Activated naive CD8-positive, alpha-beta T cell treated with anti-CD3 and anti-CD28 coated beads, Interleukin-2, amount 50 U/mL, for 24 hours (primary cell): ENCODE measurements at regions not wholly inside any gene's neighbourhood (a gene's known extent, or its start where the extent isn't known, plus 50 kb on each side); places are given as distances from the start of the nearest gene placed in this dataset.
"Not testable (repeated sequence)": the region's sequence is repeated elsewhere in the genome, so short reads cannot be mapped to it uniquely, and the experiment has no call there.

ENCODE experiments used
- ATAC-seq: fragments of 150-1000 bp; cut with Tn5 transposase; one replicate; pipeline ENCODE4 v1.10.0; 2021
- DNase-seq: peaks from one replicate; pipeline ENCODE4 v3.0.0; 2021
- H3K27ac Mint-ChIP-seq: one replicate; pipeline ENCODE4 v1.8.0; 2021; ENCODE audit warnings: mild to moderate bottlenecking, mixed read lengths
- H3K27me3 Mint-ChIP-seq: one replicate; pipeline ENCODE4 v1.8.0; 2021; ENCODE audit warnings: mixed read lengths
- H3K36me3 Mint-ChIP-seq: one replicate; pipeline ENCODE4 v1.8.0; 2021; ENCODE audit warnings: low read depth, mixed read lengths
- H3K4me1 Mint-ChIP-seq: one replicate; pipeline ENCODE4 v1.8.0; 2021; ENCODE audit warnings: mixed read lengths
- H3K4me3 Mint-ChIP-seq: one replicate; pipeline ENCODE4 v1.8.0; 2021; ENCODE audit warnings: mild to moderate bottlenecking, moderate library complexity, mixed read lengths
- H3K9me3 Mint-ChIP-seq: one replicate; pipeline ENCODE4 v1.8.0; 2021; ENCODE audit warnings: mixed read lengths

- no peak overlapping the region for H3K27ac Mint-ChIP-seq
- no peaks in the 10 kb centered on the region for H3K4me1 Mint-ChIP-seq
- peaks cover 3% of the 10 kb centered on the region for H3K9me3 Mint-ChIP-seq
- no peaks in the 10 kb centered on the region for H3K36me3 Mint-ChIP-seq
- no peak overlapping the region for H3K4me3 Mint-ChIP-seq
- ATAC-seq (no peak), DNase-seq (no peak)
- H3K27me3 Mint-ChIP-seq: peaks cover 6% of the 10 kb centered on the region
Measured at GRCh38 chr5:102554082-102554481, 55.3 kb upstream of the SLCO6A1 start.

DNA sequence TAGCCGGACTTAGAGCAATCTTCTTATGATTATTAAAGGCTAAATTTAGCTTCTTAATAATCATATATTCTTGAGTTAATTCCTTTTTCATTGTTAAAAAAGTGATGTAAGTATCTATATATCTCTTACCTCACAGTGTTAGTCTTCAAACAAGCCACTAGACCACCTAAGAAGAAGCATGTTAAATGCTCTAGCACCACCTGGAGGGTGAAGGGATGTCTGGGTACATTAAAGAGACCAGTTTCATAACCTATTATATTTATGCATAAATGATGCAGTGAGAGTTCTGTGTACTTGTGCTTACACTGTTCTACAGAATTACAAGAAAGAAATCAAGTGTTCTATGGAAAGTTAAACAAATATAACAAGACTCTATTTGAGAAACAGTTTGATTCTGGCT is 55.9 kb upstream of the SLCO6A1 start:
- no peak for DNase-seq
- H3K4me3 Mint-ChIP-seq: no peak overlapping the region
- H3K36me3 Mint-ChIP-seq: no peaks in the 10 kb centered on the region
- no peak for ATAC-seq
- peaks cover 6% of the 10 kb centered on the region for H3K27me3 Mint-ChIP-seq
- H3K27ac Mint-ChIP-seq: no peak overlapping the region
- no peaks in the 10 kb centered on the region for H3K4me1 Mint-ChIP-seq
- H3K9me3 Mint-ChIP-seq: peaks cover 3% of the 10 kb centered on the region

- peak; percentile 10 for DNase-seq
- no peaks in the 10 kb centered on the region for H3K36me3 Mint-ChIP-seq
- H3K4me1 Mint-ChIP-seq: no peaks in the 10 kb centered on the region
- ATAC-seq: no peak
- peaks cover 7% of the 10 kb centered on the region for H3K27me3 Mint-ChIP-seq
- no peak overlapping the region for H3K4me3 Mint-ChIP-seq
- H3K9me3 Mint-ChIP-seq: peaks cover 8% of the 10 kb centered on the region
- no peak overlapping the region for H3K27ac Mint-ChIP-seq
Measured at GRCh38 chr5:102561894-102562760, 63.3 kb upstream of the SLCO6A1 start.

DNA sequence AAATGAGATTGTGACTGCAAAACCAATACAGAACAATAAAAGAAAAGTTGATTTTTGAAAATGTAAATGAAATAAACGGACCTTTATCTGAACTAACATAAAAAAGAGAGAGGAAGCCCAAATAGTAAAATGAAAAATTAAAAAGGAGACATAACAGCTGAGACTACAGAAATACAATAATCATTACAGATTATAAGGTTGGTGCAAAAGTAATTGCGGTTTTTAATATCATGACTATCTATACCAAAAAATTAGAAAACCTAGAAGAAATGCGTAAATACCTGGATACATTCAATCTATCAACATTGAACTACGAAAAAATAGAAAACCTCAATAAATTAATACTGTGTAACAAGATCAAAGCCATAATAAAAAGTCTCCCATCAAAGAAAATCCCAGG is 71.9 kb upstream of the SLCO6A1 start:
- H3K27ac Mint-ChIP-seq: no peak overlapping the region
- ATAC-seq (no peak), DNase-seq (no peak)
- no peaks in the 10 kb centered on the region for H3K4me1 Mint-ChIP-seq
- H3K36me3 Mint-ChIP-seq: no peaks in the 10 kb centered on the region
- peaks cover 13% of the 10 kb centered on the region for H3K27me3 Mint-ChIP-seq
- no peak overlapping the region for H3K4me3 Mint-ChIP-seq
- no peaks in the 10 kb centered on the region for H3K9me3 Mint-ChIP-seq

GRCh38 chr5:102578362-102578761 is 79.6 kb upstream of the SLCO6A1 start:
- H3K9me3 Mint-ChIP-seq: no peaks in the 10 kb centered on the region
- peaks cover 2% of the 10 kb centered on the region for H3K27me3 Mint-ChIP-seq
- no peaks in the 10 kb centered on the region for H3K36me3 Mint-ChIP-seq
- H3K4me3 Mint-ChIP-seq: no peak overlapping the region
- DNase-seq: no peak
- no peaks in the 10 kb centered on the region for H3K4me1 Mint-ChIP-seq
- no peak for ATAC-seq
- H3K27ac Mint-ChIP-seq: no peak overlapping the region

DNA sequence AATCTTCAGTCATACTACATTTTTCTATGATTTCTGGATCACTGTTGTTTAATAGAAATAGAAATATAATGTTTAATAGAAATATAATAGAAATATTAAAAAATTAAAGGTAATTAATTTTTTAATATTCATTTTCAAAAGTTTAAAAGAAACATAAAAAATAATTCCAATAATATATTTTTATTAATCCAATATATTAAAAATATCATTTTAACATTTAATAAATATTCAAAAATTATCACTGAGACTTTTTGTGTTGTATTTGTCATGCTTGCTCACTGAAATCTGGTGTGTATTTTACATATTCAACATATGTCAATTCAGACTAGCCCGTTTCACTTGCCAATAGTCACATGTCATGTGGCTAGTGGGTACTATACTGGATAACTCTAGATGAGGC is 80.6 kb upstream of the SLCO6A1 start:
- peaks cover 2% of the 10 kb centered on the region for H3K27me3 Mint-ChIP-seq
- H3K4me3 Mint-ChIP-seq: no peak overlapping the region
- no peak for DNase-seq
- H3K9me3 Mint-ChIP-seq: no peaks in the 10 kb centered on the region
- H3K36me3 Mint-ChIP-seq: no peaks in the 10 kb centered on the region
- H3K4me1 Mint-ChIP-seq: no peaks in the 10 kb centered on the region
- H3K27ac Mint-ChIP-seq: no peak overlapping the region
- no peak for ATAC-seq

- no peaks in the 10 kb centered on the region for H3K4me1 Mint-ChIP-seq
- H3K9me3 Mint-ChIP-seq: no peaks in the 10 kb centered on the region
- peaks cover 2% of the 10 kb centered on the region for H3K27me3 Mint-ChIP-seq
- ATAC-seq (no peak), DNase-seq (no peak)
- no peaks in the 10 kb centered on the region for H3K36me3 Mint-ChIP-seq
- H3K27ac Mint-ChIP-seq: no peak overlapping the region
- H3K4me3 Mint-ChIP-seq: no peak overlapping the region
Measured at GRCh38 chr5:102581011-102581410, 82.2 kb upstream of the SLCO6A1 start.

DNA sequence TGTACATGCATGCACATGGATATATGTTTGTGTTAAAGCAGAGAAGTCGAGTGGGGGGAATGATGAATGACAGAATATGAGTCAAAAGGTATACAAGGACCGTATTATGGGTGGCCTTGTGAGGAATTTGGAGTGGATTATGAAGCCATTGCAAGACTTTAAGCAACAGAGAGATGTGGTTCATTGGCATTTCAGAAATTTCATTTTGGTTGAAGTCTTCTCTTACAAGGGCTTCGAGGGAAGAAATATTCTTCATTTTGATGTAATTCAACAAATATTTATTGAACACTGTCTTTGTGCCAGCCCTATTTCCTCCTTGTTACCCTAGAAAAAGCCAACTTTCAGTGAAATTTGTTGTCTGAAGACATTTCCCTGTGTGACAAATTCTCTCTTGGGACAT is 83.9 kb upstream of the SLCO6A1 start:
- DNase-seq (no peak), ATAC-seq (no peak)
- no peaks in the 10 kb centered on the region for H3K36me3 Mint-ChIP-seq
- H3K4me1 Mint-ChIP-seq: no peaks in the 10 kb centered on the region
- H3K27me3 Mint-ChIP-seq: peaks cover 2% of the 10 kb centered on the region
- H3K9me3 Mint-ChIP-seq: no peaks in the 10 kb centered on the region
- H3K27ac Mint-ChIP-seq: no peak overlapping the region
- no peak overlapping the region for H3K4me3 Mint-ChIP-seq

GRCh38 chr5:102583276-102584124 is 84.7 kb upstream of the SLCO6A1 start:
- Mint-ChIP-seq H3K36me3 (no peaks in the 10 kb centered on the region), H3K9me3 (no peaks in the 10 kb centered on the region), H3K4me3 (no peak overlapping the region), H3K27me3 (peaks cover 2% of the 10 kb centered on the region), H3K27ac (no peak overlapping the region), H3K4me1 (no peaks in the 10 kb centered on the region)
- ATAC-seq (no peak), DNase-seq (no peak)

DNA sequence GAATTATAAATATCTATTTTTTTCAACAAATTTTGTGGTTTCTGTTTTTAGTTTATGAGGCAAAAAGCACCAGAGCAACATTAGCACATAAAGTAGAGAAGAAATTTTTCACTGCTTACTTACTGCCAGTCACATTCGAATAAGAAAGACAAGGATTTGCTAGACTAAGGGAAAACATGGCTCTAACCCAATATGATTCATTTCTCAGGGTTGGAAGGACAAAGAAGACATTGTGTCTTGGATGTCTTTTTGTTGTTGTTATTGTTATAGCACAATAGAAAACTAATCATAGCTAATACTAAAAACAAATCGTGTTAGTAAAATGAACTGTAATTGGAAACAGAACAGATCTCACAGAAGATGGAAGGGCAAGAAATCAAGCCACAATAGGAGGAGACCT is 90.9 kb upstream of the SLCO6A1 start:
- Mint-ChIP-seq H3K4me3 (no peak overlapping the region), H3K36me3 (no peaks in the 10 kb centered on the region), H3K4me1 (peaks cover 9% of the 10 kb centered on the region), H3K27ac (no peak overlapping the region), H3K27me3 (peaks cover 7% of the 10 kb centered on the region), H3K9me3 (peaks cover 6% of the 10 kb centered on the region)
- ATAC-seq (no peak), DNase-seq (no peak)

- peaks cover 6% of the 10 kb centered on the region for H3K9me3 Mint-ChIP-seq
- no peak for ATAC-seq
- H3K36me3 Mint-ChIP-seq: no peaks in the 10 kb centered on the region
- H3K27ac Mint-ChIP-seq: no peak overlapping the region
- peaks cover 11% of the 10 kb centered on the region for H3K4me1 Mint-ChIP-seq
- H3K4me3 Mint-ChIP-seq: no peak overlapping the region
- peaks cover 7% of the 10 kb centered on the region for H3K27me3 Mint-ChIP-seq
- DNase-seq: no peak
Measured at GRCh38 chr5:102590467-102590866, 91.7 kb upstream of the SLCO6A1 start.

DNA sequence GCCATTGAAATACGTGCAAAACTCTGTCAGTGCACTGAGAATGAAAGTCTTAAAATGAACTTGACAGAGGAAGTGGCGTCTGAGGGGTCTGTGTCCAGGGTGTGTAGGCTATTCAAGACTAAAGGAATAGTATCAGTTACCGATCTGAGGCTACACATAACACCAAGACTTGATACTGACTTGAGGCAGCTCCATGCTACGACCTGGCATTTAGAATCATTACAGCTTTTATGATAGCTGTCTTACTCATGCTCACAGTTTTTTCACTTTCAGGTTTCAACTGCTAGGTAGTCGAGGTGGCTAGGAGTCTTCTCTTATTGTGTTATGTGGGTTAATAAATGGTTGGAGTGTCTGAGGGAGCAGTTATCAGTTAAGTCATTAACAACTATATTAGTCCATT is 92.8 kb upstream of the SLCO6A1 start:
- H3K36me3 Mint-ChIP-seq: no peaks in the 10 kb centered on the region
- H3K4me1 Mint-ChIP-seq: peaks cover 22% of the 10 kb centered on the region
- peaks cover 6% of the 10 kb centered on the region for H3K9me3 Mint-ChIP-seq
- peaks cover 7% of the 10 kb centered on the region for H3K27me3 Mint-ChIP-seq
- H3K27ac Mint-ChIP-seq: no peak overlapping the region
- DNase-seq (no peak), ATAC-seq (peak; percentile 90)
- no peak overlapping the region for H3K4me3 Mint-ChIP-seq

- not testable (repeated sequence) for H3K27me3 Mint-ChIP-seq, H3K27ac Mint-ChIP-seq, H3K36me3 Mint-ChIP-seq, H3K9me3 Mint-ChIP-seq, ATAC-seq, DNase-seq, H3K4me3 Mint-ChIP-seq
- peaks cover 27% of the 10 kb centered on the region for H3K4me1 Mint-ChIP-seq
Measured at GRCh38 chr5:102592586-102592985, 93.8 kb upstream of the SLCO6A1 start.

- Mint-ChIP-seq H3K36me3 (no peaks in the 10 kb centered on the region), H3K27me3 (peaks cover 7% of the 10 kb centered on the region), H3K27ac (no peak overlapping the region), H3K4me1 (peaks cover 27% of the 10 kb centered on the region), H3K9me3 (peaks cover 6% of the 10 kb centered on the region), H3K4me3 (no peak overlapping the region)
- no peak for DNase-seq
- no peak for ATAC-seq
Measured at GRCh38 chr5:102594192-102594591, 95.4 kb upstream of the SLCO6A1 start.

GRCh38 chr5:102595332-102595731 is 96.5 kb upstream of the SLCO6A1 start:
- Mint-ChIP-seq H3K27ac (no peak overlapping the region), H3K4me1 (peaks cover 27% of the 10 kb centered on the region), H3K36me3 (no peaks in the 10 kb centered on the region), H3K4me3 (no peak overlapping the region), H3K9me3 (peaks cover 6% of the 10 kb centered on the region), H3K27me3 (peaks cover 2% of the 10 kb centered on the region)
- DNase-seq (no peak), ATAC-seq (no peak)
